T-helper 1 cell (primary cell): ENCODE measurements at regions not wholly inside any gene's neighbourhood (a gene's known extent, or its start where the extent isn't known, plus 50 kb on each side); places are given as distances from the start of the nearest gene placed in this dataset.
"Not testable (repeated sequence)": the region's sequence is repeated elsewhere in the genome, so short reads cannot be mapped to it uniquely, and the experiment has no call there.

Experiments
- DNase-seq, 5 donors: peaks; one replicate each; pipeline ENCODE4 v3.0.0-alpha.2; 2012 to 2020

DNA sequence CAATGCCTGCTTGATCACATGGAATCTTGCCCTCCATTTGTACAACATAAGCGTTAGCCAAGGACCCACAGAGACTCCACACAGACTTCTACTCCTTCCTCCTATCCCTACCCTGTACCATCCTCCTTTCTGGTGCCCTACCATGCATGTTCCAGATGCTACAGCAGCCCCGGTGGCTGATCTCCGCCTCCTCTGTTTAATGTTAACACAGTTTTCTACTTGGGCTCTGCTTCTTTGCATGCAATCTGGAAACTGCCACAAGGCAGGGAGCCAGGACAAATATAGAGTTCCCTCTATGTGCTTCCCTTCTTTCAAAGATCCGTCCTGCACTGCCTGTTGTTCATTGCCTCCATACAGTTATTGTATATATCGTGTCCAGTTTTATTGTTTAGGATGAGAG, 368.6 kb upstream of the TENM3 start:
- no peak for DNase-seq

- DNase-seq, result no peak
Measured at GRCh38 chr4:181877329-181877848, 365.8 kb upstream of the TENM3 start.

DNA sequence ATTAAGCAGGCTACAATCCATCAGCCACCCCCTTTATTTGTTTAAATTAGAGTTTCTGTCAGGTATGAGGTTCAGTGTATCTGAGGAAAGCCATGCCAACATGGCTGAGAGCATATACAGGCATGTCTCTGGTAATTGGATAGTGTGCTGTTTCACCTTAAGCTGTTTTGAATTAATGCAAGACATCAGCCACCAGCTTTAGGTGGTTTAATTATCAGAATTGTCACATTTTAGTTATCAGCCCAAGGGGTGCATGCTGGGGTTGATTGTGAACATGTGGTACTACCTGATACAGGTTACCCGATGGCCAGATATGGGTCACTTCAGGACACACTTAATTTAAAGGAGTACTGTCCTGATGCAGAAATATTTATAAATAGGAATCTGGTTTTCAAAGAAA, 353.2 kb upstream of the TENM3 start:
- no peak for DNase-seq

- DNase-seq, result no peak
Measured at GRCh38 chr4:181890911-181891310, 352.3 kb upstream of the TENM3 start.

DNA sequence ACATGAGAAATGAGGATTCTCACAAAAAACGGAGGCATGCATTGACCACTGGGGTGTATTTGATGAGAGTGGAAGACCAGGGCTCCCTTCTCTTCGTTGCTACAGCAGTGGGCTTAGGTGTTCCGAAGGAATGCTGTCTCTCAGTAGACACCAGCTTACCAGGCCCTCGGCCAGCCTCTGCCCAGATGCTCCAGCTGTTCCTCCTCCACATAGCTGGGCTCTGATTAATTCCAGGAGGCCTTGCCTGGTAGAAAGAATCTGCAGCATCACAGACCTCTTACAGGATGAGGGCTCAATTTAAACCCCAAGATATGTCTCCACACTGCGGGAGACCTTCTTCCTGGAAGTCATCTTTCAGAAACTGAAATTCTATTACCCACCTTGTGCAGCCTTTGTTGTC, 346.6 kb upstream of the TENM3 start:
- no peak for DNase-seq

DNA sequence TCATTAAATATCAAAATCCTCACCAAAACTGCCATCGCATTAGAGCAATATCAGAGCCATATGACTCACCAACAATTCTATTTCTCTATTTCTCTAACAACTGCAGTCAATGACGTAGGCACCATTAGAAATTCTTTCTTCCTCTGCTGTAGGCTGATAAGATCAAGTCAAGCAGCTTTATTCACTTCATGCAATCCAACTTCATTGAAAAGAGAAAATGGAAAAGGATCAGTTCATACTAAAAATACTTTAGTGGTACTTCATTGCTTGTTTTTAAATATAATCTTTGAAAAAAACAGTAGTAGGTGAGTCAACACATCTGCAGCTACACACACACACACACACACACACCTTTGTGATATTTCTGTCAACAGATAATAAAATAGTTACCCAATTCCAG, 345.3 kb upstream of the TENM3 start:
- no peak for DNase-seq

- not testable (repeated sequence) for DNase-seq
Measured at GRCh38 chr4:181902404-181902803, 340.8 kb upstream of the TENM3 start.

DNA sequence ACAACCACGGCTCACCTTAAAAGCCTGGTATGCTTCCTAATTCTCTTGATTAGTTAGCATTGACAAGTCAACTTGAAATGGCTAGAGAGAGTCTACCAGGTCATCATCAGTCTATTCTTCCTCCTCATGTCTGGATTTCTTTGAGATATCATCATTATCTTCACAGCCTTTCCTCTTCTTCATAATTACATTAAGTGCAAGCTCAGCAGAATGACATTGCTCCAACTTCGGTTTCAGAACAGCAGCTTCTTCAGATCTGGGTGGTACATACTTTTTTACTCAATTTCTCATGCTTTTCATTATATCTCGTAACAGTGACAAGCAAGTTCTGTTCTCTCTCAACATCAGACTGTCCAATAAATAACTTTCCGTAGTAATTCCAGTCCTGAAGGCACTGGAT, 337.5 kb upstream of the TENM3 start:
- DNase-seq, result no peak

DNA sequence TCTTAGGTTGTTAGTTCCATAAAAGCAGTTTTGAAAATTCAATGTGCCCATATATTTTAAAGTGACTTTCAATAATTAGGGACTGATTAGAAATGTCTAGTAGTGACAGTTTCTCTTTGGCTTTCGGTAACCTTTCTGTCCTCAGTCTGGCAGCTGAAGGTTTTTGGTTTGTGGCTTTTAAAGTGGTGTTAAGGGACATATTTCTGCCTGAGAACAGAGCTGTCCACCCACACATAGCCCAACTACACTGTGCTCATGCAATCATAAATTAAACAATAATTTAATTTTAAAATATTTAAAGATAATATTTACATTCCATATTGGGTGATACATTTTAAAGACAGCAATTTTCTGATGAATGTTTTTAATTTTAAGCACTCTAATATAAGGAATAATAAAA, 335.0 kb upstream of the TENM3 start:
- no peak for DNase-seq

GRCh38 chr4:181909368-181909767, 333.8 kb upstream of the TENM3 start:
- no peak for DNase-seq

- DNase-seq, result no peak
Measured at GRCh38 chr4:181911420-181911819, 331.8 kb upstream of the TENM3 start.

GRCh38 chr4:181933471-181933870, 309.7 kb upstream of the TENM3 start:
- DNase-seq, result no peak

DNA sequence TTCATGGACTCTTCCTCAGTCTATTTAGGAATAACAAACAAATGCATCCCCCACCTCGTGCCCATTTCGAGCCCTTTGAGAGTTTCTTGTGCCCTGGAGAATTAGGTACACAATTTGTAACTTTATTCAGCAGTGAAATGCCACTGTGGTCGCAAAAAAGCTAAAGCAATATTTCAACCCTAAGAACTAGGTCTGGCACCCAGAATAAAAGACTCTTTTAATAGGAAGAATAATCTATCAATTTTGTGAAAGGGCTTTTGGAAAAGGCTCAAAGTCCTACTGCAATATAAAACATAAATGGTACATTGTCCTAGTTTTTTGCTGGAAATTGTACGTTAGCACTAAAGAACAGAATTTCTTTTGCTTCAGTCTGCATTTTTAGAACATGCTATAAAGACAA, 304.6 kb upstream of the TENM3 start:
- no peak for DNase-seq

GRCh38 chr4:181939199-181939945, 303.8 kb upstream of the TENM3 start:
- no peak for DNase-seq

DNA sequence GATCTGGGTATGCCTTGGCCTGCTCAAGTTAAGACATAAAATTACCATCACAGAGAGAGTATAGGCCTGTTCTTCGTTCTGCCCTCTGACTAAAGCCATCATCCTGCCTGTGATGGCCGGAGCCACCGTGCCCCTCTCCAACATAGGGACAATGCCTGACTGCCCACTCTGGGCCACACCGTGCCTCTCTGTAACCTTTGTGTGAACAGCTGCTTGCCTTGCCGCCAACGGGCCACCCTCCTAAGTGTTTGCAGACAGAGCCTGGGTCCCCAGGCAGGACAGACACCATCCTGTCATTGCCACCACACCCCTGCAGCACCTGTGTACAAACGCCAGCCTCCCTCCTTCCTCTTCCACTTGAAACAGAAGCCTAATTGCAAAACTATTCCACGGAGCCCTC, 298.7 kb upstream of the TENM3 start:
- no peak for DNase-seq

DNA sequence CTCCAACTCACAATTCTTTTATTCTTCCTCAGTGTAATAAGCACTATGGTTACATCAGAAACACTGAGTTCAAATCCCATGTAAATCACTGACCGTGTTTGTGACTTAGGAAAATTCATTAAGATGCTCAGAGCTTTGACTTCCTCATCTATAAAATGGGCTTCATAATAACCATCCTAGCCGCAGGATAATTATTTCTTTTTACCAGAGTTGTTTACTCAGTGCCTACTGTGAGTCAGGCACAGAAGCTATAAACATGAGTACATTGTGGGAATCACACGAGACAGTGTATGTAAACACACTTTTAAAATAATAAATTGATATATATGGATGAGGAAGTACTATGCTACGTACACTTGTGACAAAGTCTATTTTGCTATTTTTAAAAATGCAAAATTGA, 296.3 kb upstream of the TENM3 start:
- DNase-seq, result no peak

DNA sequence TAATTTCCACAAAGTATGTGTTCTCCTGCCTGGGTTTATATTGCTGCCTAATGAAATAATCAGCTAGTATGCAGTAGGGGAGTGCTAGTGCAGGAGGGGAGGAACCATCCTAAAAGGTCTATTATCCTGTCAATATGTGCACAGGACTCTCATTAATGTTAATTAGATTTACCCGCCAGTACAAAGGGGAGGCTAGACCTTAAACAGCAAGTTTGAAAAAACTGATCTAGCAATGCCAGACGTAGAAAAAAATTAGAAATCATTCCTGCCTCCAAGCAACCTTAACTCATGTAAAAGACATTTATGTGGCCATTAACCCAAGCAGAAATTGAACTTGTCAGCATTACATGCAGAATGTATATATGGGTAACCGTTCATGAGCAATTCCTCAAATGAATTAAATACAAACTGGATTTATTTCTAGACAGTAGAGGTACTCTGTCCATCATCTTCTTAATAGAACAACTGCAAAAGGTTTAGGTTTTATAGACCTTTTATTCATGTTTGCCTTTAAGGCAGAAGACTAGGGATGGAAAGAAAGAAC, 294.3 kb upstream of the TENM3 start:
- DNase-seq, result no peak

GRCh38 chr4:181949704-181950312, 293.4 kb upstream of the TENM3 start:
- no peak for DNase-seq

- DNase-seq, result no peak
Measured at GRCh38 chr4:181950372-181951127, 292.7 kb upstream of the TENM3 start.

DNA sequence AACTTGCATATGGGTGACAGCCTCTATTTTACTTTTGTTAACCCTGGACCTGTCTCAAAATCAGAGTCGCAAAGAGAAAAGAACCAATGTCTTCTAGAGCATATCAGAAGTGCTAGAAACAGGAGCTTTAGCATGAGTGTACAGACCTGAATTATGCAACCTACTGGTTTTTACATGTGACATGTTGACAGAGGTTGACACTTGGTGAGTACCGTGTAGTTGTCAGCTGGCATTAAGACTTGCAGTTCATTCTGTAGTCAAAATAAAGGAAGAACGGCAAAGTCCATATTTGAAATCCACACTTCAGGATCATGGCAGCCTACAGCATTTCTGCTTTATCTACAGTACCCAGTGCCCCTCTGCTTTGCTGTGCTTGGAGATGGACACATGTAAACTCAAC, 291.9 kb upstream of the TENM3 start:
- no peak for DNase-seq

DNA sequence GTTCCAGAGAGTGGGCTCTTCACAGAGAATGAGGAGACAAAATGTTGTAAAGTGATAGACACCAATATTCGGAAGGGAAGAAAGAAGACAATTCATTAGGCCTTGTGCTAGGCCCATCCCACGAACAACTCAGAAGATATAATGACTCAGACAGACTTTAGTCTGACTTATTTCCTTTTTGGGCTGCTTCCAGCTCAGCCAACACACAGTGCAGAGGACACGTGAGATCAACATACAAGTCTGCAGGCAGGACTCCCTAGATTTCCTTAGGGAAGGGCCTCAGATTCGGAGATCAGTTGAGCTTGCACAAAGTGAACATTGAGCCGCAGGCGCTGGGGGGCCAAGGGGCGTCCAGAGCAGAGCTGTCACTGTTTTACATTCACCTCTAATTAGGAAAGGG, 290.7 kb upstream of the TENM3 start:
- no peak for DNase-seq

DNA sequence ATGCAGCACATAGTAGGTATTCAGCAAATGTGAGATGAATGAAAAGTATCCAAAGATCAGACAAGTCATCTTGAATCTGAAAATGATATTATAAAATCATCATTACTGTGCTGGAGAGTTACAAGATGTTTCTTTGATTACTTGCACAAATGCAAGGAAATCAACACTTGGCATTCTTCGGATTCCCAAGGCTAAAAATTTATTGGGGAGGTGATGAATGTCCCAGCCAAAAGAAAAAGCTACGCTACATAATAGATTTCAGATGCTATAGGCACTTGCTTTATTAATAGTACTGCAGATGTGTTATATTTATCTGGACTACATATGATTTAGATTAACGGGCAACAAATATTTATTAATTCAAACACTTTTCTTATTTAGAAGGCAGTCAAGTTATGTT, 286.7 kb upstream of the TENM3 start:
- DNase-seq, result no peak

- DNase-seq, result no peak
Measured at GRCh38 chr4:181957088-181957487, 286.1 kb upstream of the TENM3 start.

DNA sequence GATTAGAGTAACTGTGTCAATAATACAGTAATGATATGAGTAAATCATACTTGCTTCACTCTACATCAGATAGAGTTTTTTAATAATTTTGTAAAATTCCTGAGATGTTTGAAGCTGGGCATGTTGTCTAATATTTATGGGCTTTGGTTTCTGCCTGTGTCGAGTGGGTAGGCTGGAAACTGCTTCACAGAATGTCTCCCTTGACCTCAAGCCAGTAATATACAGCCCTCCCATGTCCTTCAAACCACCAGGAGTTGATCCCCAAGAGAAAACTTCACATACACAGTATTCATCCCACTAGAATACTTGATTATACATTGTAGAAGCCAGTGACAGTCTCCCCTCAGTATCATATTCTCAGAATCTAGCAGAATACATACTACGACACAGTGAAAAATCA, 284.8 kb upstream of the TENM3 start:
- DNase-seq, result no peak
